SK-N-MC (cell line): ENCODE measurements at regions not wholly inside any gene's neighbourhood (a gene's known extent, or its start where the extent isn't known, plus 50 kb on each side); places are given as distances from the start of the nearest gene placed in this dataset.

Experiments used
- EZH2 ChIP-seq: fragments of 200-600 bp; sonication (generic); IDR thresholded peaks from one replicate; pipeline ENCODE4 v1.6.1; 2017; ENCODE audit warnings: antibody characterized with exemption
- FOXP2 ChIP-seq: optimal IDR thresholded peaks from 2 replicates; pipeline ENCODE3; 2011; ENCODE audit warnings: mild to moderate bottlenecking, moderate library complexity; ENCODE audit not compliant: insufficient read depth; ENCODE audit errors: extremely low read length, control extremely low read depth
- POLR2AphosphoS5 ChIP-seq: IDR thresholded peaks from 2 replicates; pipeline ENCODE4 v1.6.1; 2012; ENCODE audit warnings: mild to moderate bottlenecking, low read depth, low read length, borderline replicate concordance

DNA sequence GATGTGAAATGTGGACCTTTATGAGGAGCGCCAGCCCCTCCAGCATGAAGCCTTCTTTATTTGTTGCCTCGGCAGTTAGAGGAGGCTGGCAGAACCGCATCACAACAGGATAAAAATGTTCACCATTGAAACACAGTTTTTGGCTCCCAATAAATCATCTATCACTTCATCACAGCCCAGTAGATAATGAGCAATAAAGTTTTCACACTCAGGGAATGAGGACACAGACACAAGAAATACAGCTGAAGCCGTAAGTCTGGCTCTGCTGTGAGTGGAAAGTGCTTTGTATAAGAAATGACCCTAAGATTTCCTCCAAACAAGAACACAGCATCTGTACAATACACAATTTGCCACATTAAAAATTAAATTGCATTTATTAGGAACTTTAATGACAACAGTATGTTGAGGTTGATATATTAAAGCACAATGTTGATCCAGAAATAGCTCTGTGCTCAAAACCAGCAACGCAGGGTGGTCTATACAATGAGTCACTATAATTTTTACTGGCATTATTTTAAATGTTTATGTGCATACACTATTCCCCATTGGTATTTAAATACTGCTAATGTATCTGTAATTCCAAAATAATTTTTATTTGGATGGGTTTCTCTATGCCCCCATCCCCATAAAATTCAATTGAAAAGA lies 301.8 kb upstream of the MGMT start:
- TF ChIP-seq POLR2AphosphoS5 (no peak), EZH2 (no peak), FOXP2 (no peak)
